Lung (tissue), 11 donors: ENCODE measurements at regions not wholly inside any gene's neighbourhood (a gene's known extent, or its start where the extent isn't known, plus 50 kb on each side); places are given as distances from the start of the nearest gene placed in this dataset.

ENCODE experiments used
- ATAC-seq: fragments of 200-7000 bp; cut with Tn5 transposase; one replicate; pipeline ENCODE4 v1.9.1; 2020; ENCODE audit warnings: moderate number of reproducible peaks; ENCODE audit not compliant: insufficient read depth, low FRiP score
- DNase-seq, 3 donors: peaks; one replicate each; pipeline ENCODE4 v3.0.0-alpha.2; 2013 to 2017
- H3K27ac ChIP-seq, 2 donors: one replicate each; pipeline ENCODE4 v1.5.1; 2013; ENCODE audit warnings: mild to moderate bottlenecking in 2 of 2, moderate library complexity in 2 of 2, control low read depth in 1 of 2, inconsistent platforms in 1 of 2, low read depth in 1 of 2, low read length in 1 of 2
- H3K27me3 ChIP-seq, 3 donors: one replicate each; pipeline ENCODE4 v1.5.1; 2013; ENCODE audit warnings: low read length in 2 of 3; ENCODE audit not compliant: control insufficient read depth in 3 of 3, insufficient read depth in 3 of 3
- H3K36me3 ChIP-seq, 4 donors: one replicate each; pipeline ENCODE4 v1.5.1; 2013; ENCODE audit warnings: low read length in 4 of 4, mild to moderate bottlenecking in 1 of 4, moderate library complexity in 1 of 4; ENCODE audit not compliant: control insufficient read depth in 4 of 4, insufficient read depth in 4 of 4
- H3K4me1 ChIP-seq, 5 donors: one replicate each; pipeline ENCODE4 v1.5.1; 2013; ENCODE audit warnings: low read length in 5 of 5, mild to moderate bottlenecking in 2 of 5, moderate library complexity in 1 of 5; ENCODE audit not compliant: control insufficient read depth in 5 of 5, insufficient read depth in 5 of 5
- H3K4me3 ChIP-seq: one replicate; pipeline ENCODE4 v1.5.1; 2013; ENCODE audit warnings: mild to moderate bottlenecking, control low read depth, moderate library complexity
- H3K9ac ChIP-seq, 2 donors: one replicate each; pipeline ENCODE4 v1.5.1; 2013; ENCODE audit warnings: low read length in 2 of 2, control low read depth in 1 of 2; ENCODE audit not compliant: insufficient read depth in 1 of 2
- H3K9me3 ChIP-seq, 4 donors: one replicate each; pipeline ENCODE4 v1.5.1; 2013; ENCODE audit warnings: low read length in 3 of 4, mild to moderate bottlenecking in 1 of 4, moderate library complexity in 1 of 4; ENCODE audit not compliant: control insufficient read depth in 4 of 4, insufficient read depth in 3 of 4
- WGBS, 2 donors: extraction: QIAGEN DNeasy Blood & Tissue Kit; methylation state at CpG; one replicate each; pipeline ENCODE4 v1.1.7; 2013; 5-methylcytosine and 5-hydroxymethylcytosine counted together
- TF ChIP-seq, protein P1 (sequence below): IDR thresholded peaks from 2 replicates; pipeline ENCODE4 v1.5.1; 2012; ENCODE audit warnings: mild to moderate bottlenecking; ENCODE audit errors: control extremely low read depth, extremely low read depth
- donor health status: control.
- donor health status: control.
- donor health status: Bipolar disorder and iron deficiency.
- donor health status: healthy.
- donor health status: DM: yes; HTN: yes; CAD: no.

- Histone ChIP-seq H3K36me3 (no peaks in the 10 kb centered on the region), H3K9me3 (peaks cover 0 to 2% (median 0%) of the 10 kb centered on the region in 4 donors), H3K9ac (no peak overlapping the region), H3K4me1 (no peaks in the 10 kb centered on the region), H3K27me3 (peaks cover 0 to 2% (median 0%) of the 10 kb centered on the region in 3 donors), H3K4me3 (no peak overlapping the region), H3K27ac (no peak overlapping the region)
- TF ChIP-seq, protein P1, sequence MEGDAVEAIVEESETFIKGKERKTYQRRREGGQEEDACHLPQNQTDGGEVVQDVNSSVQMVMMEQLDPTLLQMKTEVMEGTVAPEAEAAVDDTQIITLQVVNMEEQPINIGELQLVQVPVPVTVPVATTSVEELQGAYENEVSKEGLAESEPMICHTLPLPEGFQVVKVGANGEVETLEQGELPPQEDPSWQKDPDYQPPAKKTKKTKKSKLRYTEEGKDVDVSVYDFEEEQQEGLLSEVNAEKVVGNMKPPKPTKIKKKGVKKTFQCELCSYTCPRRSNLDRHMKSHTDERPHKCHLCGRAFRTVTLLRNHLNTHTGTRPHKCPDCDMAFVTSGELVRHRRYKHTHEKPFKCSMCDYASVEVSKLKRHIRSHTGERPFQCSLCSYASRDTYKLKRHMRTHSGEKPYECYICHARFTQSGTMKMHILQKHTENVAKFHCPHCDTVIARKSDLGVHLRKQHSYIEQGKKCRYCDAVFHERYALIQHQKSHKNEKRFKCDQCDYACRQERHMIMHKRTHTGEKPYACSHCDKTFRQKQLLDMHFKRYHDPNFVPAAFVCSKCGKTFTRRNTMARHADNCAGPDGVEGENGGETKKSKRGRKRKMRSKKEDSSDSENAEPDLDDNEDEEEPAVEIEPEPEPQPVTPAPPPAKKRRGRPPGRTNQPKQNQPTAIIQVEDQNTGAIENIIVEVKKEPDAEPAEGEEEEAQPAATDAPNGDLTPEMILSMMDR, result no peak
- ATAC-seq (no peak), DNase-seq (no peak)
- 87 to 94% methylated on average over 6 of the region's 6 CpGs for WGBS, 2 donors
These were observed 152.0 kb upstream of the CST7 start for GRCh38 chr20:24797113-24797512.

DNA sequence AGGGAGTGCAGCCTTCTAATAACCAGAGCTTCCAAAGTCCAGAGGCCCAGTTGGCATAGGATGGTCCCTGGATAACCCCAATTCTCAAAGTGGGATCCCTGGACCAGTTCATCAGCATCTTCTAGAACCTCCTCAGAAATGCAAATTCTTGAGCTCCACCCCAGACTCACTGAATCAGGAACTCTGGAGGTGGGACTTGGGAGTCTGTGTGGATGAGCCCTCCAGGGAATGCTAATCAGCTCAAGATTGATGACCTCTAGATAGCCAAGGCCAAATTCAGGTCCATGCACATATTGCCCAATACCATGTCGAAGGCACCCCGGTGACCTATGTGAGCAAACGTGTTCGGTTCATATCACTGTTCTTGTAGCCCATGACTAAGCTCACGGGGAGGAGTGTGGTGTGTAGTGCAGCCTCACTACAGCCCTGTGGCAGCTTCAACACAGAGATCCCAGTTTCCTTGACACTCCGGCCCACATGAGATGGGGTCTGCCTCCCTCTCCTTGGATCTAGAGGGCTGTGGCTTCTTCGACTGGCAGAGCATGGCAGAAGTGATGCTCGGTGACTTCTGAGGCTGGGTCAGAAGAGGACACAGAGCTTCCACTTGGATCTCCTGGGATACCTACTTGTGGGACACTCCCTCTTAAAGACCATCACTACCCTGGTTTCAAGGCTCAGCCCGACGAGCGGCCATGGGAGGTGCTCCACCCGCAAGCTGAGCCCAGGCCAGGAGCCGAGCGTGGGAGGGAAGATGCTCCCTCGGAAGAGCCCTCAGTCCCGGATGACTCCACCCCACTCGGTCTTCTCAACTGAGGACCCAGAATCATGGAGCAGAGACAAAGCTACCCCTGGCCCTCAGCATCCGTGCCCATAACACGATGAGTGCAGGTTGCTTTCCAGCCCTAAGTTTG, 151.1 kb upstream of the CST7 start:
- peaks cover 0 to 2% (median 0%) of the 10 kb centered on the region in 4 donors for H3K9me3 ChIP-seq
- WGBS, 2 donors, result 92 to 94% methylated on average over 19 of the region's 19 CpGs
- peaks cover 0 to 2% (median 0%) of the 10 kb centered on the region in 3 donors for H3K27me3 ChIP-seq
- DNase-seq (no peak), ATAC-seq (no peak)
- H3K27ac ChIP-seq, result no peak overlapping the region
- TF ChIP-seq, protein P1, result no peak
- no peaks in the 10 kb centered on the region for H3K36me3 ChIP-seq
- H3K4me1 ChIP-seq, result no peaks in the 10 kb centered on the region
- H3K9ac ChIP-seq, result no peak overlapping the region
- no peak overlapping the region for H3K4me3 ChIP-seq

DNA sequence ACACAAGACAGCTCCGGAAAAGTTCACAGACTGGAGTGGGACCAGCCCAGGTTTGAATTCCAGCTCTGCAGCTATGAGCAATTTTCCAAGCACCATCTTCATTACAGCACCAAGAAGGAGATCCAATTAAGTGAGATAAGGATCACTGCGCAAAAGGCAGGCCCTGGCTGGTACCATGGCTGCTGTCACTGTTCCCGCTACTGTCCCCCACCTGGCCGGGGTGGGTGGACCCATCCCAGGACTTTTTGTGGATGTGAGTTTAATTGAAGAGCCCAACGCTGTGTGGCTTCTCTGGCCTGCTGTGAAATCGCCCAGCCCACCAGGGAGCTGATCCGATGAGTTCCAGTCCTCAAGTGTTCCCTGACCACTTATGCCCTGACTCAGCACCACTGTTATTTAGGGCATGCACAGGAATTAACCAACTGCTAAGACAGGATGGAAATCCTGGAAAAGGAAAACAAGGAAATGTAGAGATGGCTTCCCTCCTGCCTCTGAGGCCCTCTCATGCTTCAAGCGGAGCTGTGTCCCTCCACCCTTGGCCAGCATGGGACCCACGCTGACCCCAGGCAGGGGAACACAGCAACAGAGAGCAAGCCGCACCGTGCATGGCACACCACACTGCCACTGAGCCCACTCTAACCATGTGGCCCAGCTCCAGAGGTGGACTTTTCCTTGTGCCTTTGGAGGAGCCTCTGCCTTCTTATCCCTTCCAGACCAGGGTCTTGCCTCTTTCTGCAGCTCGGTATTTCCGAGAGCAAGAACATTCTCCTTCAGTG, 150.0 kb upstream of the CST7 start:
- TF ChIP-seq, protein P1, result no peak
- peaks cover 0 to 2% (median 0%) of the 10 kb centered on the region in 4 donors for H3K9me3 ChIP-seq
- no peak overlapping the region for H3K4me3 ChIP-seq
- ATAC-seq, result no peak
- no peak overlapping the region for H3K27ac ChIP-seq
- no peaks in the 10 kb centered on the region for H3K4me1 ChIP-seq
- no peaks in the 10 kb centered on the region for H3K27me3 ChIP-seq
- H3K9ac ChIP-seq, result no peak overlapping the region
- WGBS, 2 donors, result 93 to 96% methylated on average over 13 of the region's 13 CpGs
- DNase-seq, result no peak
- H3K36me3 ChIP-seq, result no peaks in the 10 kb centered on the region
